Activated CD8-positive, alpha-beta memory T cell treated with anti-CD3 and anti-CD28 coated beads for 24 hours (primary cell): ENCODE measurements at regions not wholly inside any gene's neighbourhood (a gene's known extent, or its start where the extent isn't known, plus 50 kb on each side); places are given as distances from the start of the nearest gene placed in this dataset.

Experiments
- DNase-seq: peaks from one replicate; pipeline ENCODE4 v3.0.0-alpha.2; 2020

DNA sequence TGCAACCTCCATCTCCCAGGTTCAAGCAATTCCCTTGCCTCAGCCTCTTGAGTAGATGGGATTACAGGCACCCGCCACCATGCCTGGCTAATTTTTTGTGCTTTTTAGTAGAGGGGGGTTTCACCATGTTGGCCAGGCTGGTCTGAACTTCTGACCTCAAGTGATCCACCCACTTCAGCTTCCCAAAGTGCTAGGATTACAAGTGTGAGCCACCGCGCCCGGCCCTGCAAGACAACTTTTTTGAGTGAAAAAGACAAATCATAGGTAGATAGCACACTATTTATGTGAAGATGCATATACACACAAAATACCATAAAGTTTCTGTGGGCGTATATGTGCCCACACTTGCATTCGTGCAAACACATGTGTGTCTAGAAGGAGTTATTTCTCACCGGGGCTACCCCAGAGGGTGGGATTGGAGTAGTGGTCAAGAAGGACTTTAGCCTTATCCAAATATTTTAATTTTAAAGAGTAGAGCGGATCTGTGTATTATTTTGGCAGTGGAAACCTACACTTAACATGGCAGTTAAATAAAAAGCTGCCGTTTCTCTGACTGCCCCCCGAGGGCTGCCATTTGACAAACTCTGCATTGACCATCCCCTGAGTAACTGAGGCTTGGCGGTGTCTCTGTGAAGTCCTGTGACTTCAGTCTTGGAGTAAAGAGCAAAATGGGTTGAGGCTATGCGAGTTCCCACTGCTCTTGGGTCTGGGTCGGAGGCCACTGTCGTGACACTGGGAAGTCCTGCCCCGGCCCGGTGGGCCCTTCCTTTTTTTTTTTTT is 93.4 kb upstream of the PTCH1 start:
- DNase-seq = no peak

DNA sequence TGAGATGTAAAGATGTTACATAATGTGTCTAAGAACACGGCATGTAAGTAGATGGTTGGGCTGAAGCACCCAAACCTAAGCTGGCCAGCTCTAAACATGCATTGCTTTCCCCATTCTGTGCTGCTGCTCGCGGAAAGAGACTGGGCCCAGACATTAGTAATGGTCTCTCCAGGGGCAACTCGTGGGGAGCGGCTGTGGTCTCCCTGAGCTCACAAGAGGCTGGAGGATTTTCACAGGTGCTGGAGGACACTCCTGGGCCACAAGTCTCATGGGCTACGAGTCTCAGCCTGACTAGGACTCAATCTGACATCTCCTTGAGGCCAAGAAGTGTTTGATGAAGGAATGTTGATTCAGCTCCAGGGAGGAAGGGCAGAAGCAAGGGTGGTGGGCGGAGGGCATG is 92.7 kb upstream of the PTCH1 start:
- no peak for DNase-seq

DNA sequence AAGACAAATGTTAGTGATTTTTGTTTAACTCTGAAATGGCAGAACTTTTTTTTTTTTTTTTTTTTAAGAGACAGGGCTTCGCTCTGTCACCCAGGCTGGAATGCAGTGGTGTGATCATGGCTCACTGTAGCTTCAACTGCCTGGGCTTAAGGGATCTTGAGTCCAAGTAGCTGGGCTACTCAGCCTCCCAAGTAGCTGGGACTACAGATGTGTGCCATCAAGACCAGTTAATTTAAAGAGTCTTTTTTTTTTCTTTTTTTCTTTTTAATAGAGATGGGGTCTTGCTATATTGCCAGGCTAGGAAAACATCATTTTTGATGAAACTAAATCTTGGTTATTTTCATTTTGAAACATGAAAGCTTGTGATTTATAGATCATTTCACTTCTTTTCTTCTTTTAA is 91.6 kb upstream of the PTCH1 start:
- no peak for DNase-seq

DNA sequence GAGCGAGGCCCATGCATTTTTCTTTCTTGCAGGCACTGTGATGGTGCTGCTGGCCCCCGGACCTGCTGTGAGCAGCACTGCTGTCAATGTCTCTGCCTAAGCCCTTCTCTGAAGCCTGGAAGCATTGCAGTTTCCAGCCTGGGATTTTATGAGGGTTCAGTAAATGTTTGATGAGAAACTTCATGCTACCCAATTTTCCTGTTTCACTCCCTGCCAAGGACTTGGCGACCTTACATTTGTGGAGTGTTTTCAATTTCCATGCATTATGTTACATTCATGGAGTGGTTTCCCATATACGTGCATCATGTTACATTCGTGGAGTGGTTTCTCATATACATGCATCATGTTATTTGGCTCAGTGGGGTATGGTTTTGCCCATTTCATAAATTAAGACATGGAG is 90.7 kb upstream of the PTCH1 start:
- no peak for DNase-seq

DNA sequence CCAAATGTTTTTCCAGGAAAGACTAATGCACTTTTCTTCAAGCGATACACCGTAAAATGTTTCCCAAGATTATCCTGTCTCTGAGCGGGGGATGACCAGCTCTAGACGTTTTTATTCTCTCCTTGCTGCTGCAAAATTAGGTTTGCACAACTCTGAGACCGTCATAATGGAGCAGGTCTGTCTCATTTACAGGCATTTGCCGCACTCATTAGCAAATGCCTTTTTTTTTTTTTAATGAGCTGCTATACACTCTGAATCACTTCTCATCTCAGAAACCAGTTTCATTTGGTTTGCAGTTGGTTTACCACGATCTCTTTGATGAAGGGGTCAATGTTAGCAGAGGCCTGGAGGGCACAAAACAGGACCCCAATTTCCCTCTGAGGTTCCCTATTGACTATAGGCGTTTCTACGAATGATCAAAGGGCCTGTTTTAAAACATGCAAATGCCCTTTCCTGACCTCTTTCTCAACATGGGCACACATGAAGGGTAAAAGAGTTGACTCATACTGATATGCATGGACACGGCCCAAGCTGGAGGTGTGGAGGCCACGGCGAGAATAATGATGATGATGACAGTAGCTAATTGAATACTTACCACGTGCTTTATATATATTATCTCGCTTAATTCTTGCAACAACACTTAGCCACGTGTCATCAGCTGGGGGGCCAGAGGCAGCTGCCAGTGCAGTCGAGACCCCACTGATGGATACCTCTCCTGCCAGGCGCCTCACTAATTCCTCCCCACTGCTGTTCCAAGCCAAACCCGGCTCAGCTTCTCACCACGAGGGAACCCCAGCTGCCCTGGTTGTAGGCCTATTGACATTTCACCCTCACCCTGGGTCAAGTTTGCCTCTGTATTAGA is 89.9 kb upstream of the PTCH1 start:
- no peak for DNase-seq

DNA sequence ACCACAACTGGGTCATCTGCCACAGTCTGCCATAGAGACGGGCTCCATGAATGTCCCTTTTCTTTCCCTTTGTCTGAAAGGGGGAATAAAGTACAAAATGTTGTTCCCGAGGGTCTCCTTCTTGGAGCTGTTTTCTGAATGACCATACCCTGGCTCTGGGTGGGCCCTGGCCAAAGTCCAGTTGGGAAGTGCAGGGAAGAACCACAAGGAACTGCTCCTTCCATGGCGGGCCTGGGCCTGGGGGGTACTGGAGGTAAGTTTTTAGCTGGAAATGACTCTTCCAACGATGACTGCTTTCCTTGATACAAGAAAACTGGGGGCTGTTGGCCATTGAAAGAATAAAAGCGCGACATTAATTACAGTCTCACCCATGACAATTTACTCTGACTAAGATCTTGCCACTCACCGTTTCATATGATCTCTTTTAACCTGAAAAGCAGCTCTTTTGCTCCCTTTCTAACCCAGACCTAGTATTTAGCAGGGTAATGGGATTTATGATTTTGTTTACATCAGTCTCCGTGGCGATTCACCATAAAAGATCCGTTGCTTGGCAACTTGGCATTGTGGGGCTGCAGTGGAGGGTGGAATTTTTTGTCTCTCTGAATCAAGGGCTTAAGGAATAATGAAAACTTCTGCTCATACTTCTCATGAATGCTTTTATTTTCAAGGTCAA is 89.2 kb upstream of the PTCH1 start:
- DNase-seq = no peak

DNA sequence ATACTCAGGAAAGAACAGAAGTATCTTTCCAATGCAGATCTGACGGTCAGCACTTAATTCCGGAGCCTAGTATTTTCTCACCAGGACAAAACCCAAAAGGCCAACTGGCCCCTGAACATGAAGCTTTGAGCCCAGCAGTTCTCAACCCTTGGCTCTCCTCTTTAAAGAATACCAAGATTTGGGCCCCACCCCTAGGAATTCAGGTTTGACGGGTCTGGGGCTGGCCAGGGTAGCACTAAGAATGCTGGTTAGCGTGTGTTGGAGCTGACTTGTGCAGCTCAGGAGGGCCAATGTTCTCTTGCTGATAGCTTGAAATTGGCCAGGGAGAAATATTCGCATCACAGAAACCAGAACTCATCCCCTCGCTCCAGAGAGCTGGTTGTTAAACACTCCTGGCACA is 88.3 kb upstream of the PTCH1 start:
- no peak for DNase-seq

DNA sequence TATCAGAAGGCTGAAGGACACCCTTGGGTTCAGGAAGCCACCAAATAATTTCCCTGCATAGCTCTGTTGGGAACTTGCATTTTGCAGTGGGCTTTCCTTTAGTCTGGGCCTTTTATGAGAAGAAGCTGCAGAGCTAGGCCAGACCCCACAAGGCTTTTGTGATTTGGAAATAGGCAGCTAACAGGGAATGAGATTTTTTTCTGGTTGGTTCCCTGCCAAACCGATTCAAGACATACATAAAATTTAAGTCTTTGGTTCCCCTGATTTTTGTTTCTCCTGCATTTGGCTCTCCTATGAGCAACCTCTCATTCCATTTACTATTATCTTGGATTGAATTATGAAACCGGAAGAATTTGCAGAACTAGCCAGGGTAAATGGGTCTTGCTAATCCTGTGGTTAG is 81.5 kb upstream of the PTCH1 start:
- no peak for DNase-seq

DNA sequence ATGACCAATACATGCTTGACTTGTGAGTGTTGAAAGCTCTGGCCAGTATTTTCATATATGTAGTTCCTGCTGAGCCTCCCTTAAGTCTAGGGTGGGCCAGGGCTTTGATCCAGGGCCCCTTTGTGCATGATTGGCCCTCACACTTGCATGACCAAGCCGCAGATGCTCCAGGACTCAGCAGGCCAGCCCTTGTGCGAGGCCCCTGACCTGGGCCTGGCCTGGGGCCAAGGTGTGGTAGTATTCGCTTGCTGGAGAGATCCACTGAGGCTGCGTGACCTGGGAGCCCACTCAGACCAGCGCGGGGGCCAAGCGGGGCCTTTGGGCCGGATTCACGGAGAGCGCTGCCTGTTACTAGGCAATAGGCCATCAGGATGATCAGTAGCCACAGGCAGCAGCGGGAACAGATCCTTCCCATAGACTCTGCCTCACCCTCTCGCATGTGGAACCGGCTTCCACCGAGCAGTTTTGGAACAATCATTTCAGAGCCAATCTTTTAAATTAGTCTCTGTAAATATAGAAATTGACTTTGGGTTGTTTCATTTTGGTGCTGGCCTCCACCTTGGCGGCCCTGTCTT is 79.0 kb upstream of the PTCH1 start:
- DNase-seq = no peak

DNA sequence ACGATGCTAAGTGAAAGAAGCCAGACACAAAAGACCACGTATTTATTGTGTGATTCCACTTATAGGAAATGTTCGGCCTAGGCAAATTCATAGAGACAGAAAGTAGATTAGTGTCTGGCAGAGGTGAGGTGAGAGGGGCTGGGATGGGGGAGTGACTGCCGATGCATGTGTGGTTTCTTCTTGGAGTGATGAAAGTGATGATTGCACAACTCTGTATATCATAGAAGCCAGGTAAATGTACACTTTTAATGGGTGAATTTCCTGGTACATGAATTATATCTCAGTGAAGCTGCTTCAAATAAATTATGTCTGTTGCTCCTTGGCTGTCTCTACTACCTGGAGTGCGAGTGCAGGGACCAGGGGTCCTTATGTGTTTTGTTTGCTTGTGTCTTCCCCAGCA is 76.2 kb upstream of the PTCH1 start:
- DNase-seq = no peak

DNA sequence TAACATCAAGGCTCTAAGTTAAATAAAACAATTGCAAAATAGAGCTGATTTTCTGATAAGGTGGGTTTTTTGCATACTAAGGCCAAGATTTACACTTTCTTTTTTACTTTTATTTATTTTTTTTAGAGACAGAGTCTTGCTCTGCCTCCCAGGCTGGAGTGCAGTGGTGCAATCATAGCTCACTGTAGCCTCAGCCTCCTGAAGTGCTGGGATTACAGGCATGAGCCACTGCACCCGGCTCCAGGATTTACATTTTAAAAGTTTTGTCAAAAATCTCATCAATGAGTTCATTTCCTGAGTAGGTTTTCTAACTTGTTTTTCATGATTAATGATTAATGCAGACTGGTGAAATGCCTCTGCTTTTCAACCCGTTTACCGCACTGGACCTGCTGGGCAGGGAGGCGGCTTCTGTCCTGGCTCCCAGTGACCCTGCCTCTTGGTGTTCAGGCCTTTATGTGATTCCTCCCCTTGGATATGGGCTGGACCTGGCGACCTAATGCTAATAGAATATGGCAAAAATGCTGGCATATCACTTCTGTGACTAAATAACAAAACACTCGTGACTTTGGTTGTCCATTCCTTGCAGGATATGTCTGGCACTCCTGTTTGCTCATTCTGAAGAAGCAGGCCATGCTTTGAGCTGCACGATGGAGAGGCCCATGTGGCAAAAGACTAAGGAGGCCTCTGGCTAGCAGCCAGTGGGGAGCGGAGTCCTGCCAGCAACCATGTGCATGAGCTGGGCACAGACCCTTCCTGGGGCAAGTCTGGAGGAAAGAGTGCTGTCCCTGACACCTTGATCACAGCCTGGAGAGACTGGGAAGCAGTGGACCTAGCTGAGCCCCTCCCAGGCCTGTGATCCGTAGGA is 72.2 kb upstream of the PTCH1 start:
- no peak for DNase-seq

DNA sequence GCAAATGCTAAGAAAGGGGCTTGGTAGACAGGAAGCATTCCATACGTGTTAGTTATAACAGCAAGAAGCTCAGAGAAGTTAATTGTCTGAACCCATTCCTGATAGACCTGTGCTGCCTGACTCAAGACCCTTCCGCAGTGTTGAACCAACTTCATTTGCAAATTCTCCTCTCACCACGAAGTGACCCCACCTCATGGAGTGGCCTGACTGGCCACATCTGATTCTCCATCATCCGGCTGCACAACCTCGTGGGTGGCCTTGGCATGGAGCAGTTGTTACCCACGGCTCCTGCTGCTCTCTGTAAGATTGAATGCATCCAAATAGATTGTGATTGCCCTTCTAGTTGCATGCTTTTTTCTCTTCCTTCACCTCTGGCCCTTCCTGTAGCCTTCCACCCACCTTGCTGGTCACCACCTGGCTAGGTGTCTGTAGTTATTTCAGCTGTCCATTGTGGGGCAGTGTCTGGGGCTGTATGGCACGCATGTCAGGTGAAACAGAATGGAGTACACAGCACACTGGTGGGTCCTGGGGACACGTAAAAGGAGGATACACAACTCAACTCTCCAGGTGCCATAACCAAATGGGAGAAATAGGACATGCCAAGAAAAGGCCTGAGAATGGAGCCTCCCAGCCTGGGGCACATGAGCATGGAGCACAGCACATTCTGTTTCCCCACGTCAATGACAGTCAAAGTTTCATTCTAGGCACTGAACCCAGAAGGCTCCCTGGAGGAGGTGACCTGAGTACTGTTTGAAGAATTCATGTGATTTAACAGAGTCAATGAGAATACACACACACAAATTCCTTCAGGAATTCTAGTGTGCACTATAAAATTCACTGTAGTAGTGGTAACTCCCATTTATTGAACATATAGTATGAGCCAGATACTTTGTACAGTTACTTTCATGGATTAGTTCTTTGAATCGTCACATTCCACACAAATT is 70.5 kb upstream of the PTCH1 start:
- no peak for DNase-seq

DNA sequence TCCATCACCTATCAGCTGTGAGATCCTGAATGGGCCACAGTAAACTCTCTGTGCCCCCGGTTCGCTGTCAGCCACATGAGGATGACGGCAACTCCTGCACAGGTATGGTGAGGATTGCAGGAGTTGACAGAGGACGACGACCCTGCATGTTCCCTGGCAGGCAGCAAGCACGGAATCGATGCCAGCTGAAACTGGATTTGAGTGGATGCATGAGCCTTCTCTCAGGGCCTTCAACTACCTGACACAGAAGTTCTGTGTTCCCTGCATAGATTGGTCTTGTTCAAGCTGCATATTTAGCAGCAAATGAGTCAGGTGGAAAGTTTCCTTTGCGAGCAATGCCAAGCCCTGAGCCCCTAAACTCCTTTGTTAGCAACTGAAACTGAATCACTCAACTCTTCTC is 69.6 kb upstream of the PTCH1 start:
- no peak for DNase-seq

DNA sequence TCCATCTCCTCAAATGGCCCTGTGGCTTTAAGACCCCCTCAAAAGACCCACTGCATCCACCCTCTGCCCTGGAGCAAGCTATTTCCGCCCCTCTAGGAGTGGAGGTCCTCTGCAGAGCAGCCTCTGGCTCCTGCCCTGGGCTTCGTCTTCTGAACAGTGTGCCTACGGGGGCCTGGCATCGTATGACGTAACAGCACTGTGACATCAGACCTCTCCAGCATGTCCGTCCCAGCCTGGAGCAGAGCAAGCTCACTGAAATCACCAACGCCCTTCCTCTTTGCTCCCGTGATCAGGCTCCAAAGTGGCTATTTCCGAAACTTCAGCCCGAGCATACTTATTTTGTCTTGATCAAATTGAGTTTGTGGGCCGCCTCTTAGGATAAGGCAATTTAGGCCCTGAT is 69.1 kb upstream of the PTCH1 start:
- DNase-seq = no peak

DNA sequence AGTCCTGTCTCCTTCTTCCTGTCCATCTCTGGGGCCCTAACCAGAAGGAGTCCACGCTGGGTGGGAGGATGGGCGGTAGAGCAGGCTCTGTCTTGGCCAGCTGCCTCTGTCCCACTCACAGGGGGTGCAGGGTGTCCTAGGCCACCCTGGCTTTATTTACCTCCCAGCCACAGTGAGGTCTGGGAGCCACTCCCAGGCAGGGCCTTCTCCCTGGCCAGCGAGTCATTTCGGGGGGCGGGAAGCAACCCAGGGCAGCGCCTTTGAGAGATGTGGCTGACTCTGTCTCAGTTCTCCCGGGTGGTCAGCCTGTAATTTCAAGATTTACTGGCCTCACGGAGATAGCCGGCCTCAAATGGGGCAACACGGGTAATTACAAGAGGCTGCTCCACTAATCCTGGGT is 67.4 kb upstream of the PTCH1 start:
- no peak for DNase-seq

DNA sequence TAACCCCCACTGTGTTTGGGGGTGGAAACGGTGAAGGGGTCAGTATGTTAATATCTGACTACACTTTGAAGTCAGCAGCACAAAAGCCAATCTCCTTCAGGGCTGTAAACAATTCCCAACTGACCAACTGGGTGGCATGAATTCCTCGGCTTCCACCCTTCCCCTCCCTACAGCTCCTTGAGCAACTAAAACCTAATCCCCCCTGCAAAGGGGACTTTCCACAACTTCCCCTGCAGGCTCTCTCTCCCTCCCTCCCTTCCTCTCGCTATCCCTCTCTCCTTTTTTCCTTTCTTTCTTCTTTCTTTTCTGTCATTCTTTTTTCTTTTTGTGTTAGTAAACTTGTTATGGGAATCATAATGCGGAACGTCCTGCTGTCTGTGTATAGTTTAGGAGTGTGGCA is 65.1 kb upstream of the PTCH1 start:
- no peak for DNase-seq

DNA sequence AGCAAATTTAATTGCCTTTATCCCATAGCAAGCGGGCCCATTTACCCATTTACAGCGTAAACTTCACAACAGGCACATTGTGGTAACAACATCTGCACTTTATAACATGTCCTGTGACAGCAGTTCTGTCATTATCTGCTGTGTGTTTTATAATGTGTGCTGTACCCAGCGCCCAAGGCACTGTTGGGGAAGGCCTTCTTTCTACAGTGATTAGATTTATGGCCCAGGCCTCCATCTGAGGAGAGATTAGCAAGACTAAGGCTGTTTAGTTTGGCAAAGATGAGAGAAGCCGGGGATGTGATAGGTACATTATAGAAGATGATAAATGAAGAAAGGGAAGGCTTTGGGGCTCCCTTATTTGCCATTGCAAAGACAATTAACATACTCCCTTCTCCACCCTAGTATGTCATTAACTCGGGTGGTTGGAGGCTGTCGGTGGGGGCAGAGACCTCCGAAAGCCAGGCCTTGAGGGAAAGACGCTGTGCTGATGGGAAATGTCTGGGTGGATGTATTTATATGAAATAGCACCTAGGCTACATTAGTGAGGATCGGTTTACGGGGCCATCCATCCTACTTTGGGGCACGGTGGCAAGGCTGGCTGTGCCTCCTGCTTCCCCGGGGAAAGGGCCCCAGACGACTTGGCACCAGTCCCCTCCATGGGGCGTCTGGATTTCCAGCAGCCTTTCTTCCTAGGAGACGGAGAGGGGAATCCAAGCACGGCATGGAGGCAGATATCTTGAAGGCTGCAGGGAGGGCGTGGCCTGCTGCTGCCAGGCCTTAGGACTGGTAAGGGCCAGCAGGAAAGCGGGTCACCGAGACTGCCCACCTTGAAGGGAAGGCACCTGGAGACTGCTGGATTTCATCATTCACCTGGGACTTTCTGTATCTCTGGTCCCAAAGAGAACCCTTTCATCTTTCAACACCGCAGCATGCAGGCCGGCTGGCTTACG is 64.3 kb upstream of the PTCH1 start:
- no peak for DNase-seq

DNA sequence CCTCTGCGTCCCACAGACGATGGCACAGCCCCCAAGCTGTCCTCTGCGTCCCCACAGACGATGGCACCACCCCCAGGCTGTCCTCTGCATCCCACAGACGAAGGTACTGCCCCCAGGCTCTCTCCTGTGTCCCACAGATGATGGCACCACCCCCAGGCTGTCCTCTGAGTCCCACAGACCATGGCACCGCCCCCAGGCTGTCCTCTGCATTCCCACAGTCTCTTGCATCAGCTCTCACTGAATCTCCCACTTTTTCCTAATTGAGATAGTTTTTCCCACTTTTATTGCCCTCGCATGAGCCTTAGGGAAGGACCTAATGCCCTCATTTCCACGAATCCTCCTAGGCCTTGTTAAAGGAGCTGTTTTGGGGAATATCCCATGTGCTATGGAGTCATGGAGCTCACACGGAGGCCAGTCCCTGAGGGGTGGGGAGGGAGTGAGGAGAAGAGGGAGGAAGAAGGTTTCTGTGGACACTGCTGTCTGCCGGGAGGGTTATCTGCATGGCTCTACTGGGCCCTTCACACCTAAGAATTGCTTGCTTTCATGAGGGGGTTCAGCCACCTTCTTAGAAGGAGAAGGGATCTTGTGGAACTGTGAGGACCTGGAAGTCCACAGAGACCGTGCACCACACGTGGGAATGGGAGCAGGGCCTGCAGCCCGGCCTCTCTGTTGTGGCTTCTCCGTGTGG is 58.2 kb upstream of the PTCH1 start:
- DNase-seq = no peak

DNA sequence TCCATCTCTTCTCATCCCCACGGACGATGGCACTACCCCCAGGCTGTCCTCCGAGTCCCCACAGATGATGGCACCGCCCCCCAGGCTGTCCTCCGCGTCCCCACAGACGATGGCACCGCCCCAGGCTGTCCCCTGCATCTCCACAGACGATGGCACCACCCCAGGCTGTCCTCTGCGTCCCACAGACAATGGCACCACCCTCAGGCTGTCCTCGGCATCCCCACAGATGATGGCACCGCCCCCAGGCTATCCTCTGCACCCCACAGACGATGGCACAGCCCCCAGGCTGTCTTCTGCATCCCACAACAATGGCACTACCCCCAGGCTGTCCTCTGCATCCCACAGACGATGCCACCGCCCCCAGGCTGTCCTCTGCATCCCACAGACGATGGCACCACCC is 57.4 kb upstream of the PTCH1 start:
- no peak for DNase-seq

DNA sequence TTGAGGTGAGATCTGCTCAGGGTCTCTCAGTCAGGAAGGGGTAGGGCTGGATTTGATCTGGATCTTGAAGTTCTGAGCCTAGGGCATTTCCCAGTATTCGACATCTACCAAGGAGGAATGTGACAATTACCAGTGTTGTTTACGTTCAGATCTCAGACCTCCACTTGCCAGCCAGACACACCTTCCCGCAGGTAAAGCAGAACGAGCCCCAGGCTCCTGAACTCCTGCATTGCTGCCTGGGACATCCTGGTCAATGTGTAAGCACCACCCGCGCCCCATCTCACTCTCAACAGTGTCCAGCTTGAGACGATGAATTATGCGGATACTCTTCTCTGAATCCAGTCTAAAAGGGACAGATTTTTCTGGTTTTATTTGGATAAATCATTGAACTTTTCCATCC is 56.7 kb upstream of the PTCH1 start:
- DNase-seq = no peak
